A673 (cell line): ENCODE measurements at regions not wholly inside any gene's neighbourhood (a gene's known extent, or its start where the extent isn't known, plus 50 kb on each side); places are given as distances from the start of the nearest gene placed in this dataset.

Experiments used
- EZH2 ChIP-seq: fragments of 200-600 bp; sonication (generic); IDR thresholded peaks from 2 replicates; pipeline ENCODE4 v1.6.1; 2017; ENCODE audit warnings: borderline replicate concordance, low read depth, mild to moderate bottlenecking, mixed read lengths, antibody characterized with exemption, low read length; ENCODE audit not compliant: poor library complexity, severe bottlenecking
- TF ChIP-seq, protein P1 (sequence below): fragments of 300-800, 200-600 bp; sonication (generic); conservative IDR thresholded peaks from 2 replicates; pipeline ENCODE4 v1.5.1; 2017; ENCODE audit warnings: low read depth, mild to moderate bottlenecking, antibody characterized with exemption, low read length, moderate library complexity, mixed read lengths

DNA sequence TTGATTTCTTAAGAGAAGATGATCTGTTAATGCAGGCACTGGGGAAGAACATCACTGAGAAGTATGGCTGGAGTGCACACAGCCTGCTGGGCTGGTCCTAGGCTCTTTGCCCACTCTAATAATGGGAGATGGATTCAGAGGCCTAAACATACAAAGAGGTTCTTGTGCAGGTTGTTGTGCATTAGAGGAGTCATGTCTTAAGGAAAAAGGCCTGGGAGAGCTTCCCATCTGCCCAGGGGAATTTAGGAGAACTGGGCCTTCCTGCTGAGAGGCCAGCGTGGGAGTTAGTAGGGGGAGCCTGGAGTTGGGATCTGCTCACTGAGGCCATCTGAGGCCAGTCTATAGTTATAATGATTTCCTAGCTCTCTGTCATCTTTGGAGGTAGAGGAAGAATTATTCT is 126.7 kb downstream of the TLR5 start:
- TF ChIP-seq, protein P1, sequence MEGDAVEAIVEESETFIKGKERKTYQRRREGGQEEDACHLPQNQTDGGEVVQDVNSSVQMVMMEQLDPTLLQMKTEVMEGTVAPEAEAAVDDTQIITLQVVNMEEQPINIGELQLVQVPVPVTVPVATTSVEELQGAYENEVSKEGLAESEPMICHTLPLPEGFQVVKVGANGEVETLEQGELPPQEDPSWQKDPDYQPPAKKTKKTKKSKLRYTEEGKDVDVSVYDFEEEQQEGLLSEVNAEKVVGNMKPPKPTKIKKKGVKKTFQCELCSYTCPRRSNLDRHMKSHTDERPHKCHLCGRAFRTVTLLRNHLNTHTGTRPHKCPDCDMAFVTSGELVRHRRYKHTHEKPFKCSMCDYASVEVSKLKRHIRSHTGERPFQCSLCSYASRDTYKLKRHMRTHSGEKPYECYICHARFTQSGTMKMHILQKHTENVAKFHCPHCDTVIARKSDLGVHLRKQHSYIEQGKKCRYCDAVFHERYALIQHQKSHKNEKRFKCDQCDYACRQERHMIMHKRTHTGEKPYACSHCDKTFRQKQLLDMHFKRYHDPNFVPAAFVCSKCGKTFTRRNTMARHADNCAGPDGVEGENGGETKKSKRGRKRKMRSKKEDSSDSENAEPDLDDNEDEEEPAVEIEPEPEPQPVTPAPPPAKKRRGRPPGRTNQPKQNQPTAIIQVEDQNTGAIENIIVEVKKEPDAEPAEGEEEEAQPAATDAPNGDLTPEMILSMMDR, result no peak
- no peak for TF ChIP-seq EZH2
